K562 (cell line): ENCODE measurements at regions not wholly inside any gene's neighbourhood (a gene's known extent, or its start where the extent isn't known, plus 50 kb on each side); places are given as distances from the start of the nearest gene placed in this dataset. TPM values are rescaled to one million over a fixed set of nuclear protein-coding genes. Genes with fewer than 3 reads are reported as not detected.

Experiments
- ATAC-seq: fragments of 200-7000 bp; cut with Tn5 transposase; 3 replicates; pipeline ENCODE4 v1.9.1; 2020; ENCODE audit warnings: moderate library complexity
- BruUV-seq: library from RNA; stranded (reverse); fragments of 400-500 nt; replicated peaks from 2 replicates; lab custom pipeline; 2021; lab: Mats Ljungman, UMichigan
- CTCF ChIA-PET: fragments of 300-600 bp; formaldehyde crosslinking; extraction: SDS; loops from one replicate; lab custom pipeline; 2021; ENCODE audit warnings: low intra/inter-chr PET ratio; lab: Yijun Ruan, JAX
- POLR2A ChIA-PET: fragments of 300-600, 350-650 bp; sonication (Branson Sonifier 250); formaldehyde crosslinking; extraction: SDS; loops from one replicate; lab custom pipeline; 2021; ENCODE audit warnings: antibody characterized with exemption, inconsistent platforms; lab: Yijun Ruan, JAX
- DNase-seq, 4 experiments: peaks; one replicate each; pipeline versions ENCODE4 v3.0.0 to v3.0.0-alpha.2; 2011 to 2018; ENCODE audit warnings: low spot score in 3 of 4, mixed read lengths in 3 of 4; ENCODE audit errors: extremely low read depth in 1 of 4
- FAIRE-seq: peaks from 2 replicates; lab custom pipeline; 2011; peaks lifted over from hg19 to GRCh38; lab: Jason Lieb, UNC
- H2AFZ ChIP-seq: 2 replicates; pipeline ENCODE4 v1.6.0; 2011; ENCODE audit warnings: low read depth, low read length, control low read depth, inconsistent platforms
- H3K27ac ChIP-seq: fragments of 200-600 bp; 3 replicates; pipeline ENCODE4 v1.8.0; 2011; ENCODE audit warnings: low read depth, mild to moderate bottlenecking, control low read depth, inconsistent platforms, low read length, moderate library complexity, mixed read lengths; ENCODE audit errors: extremely low read depth
- H3K27me3 ChIP-seq, 2 experiments: fragments of 300-600 bp in 1 of 2; 2 replicates in 1 of 2; 3 replicates in 1 of 2; pipeline versions ENCODE4 v1.6.0 to v1.8.0; 2011; ENCODE audit warnings: inconsistent platforms in 2 of 2, low read length in 2 of 2, mild to moderate bottlenecking in 1 of 2, mixed read lengths in 1 of 2, moderate library complexity in 1 of 2; ENCODE audit not compliant: control insufficient read depth in 2 of 2, insufficient read depth in 2 of 2
- H3K36me3 ChIP-seq: fragments of 300-600 bp; 3 replicates; pipeline ENCODE4 v1.8.0; 2011; ENCODE audit warnings: mild to moderate bottlenecking, low read length, inconsistent platforms; ENCODE audit not compliant: control insufficient read depth, insufficient read depth
- H3K4me1 ChIP-seq, 2 experiments: fragments of 200-600 bp in 1 of 2; replicated peaks in 1 of 2; 2 replicates in 1 of 2; 3 replicates in 1 of 2; pipeline versions ENCODE4 v1.5.1 to v1.8.0; 2011; ENCODE audit warnings: inconsistent platforms in 2 of 2, low read length in 2 of 2, mild to moderate bottlenecking in 1 of 2, mixed read lengths in 1 of 2, moderate library complexity in 1 of 2; ENCODE audit not compliant: control insufficient read depth in 2 of 2, insufficient read depth in 2 of 2
- H3K4me2 ChIP-seq: 2 replicates; pipeline ENCODE4 v1.6.1; 2011; ENCODE audit warnings: low read length, control low read depth, inconsistent platforms, mixed read lengths; ENCODE audit not compliant: insufficient read depth
- H3K4me3 ChIP-seq: fragments of 200-600 bp; sonication (generic), shearing (Covaris generic); 2 replicates; pipeline ENCODE4 v1.5.1; 2016; ENCODE audit warnings: control low read depth, inconsistent platforms
- H3K79me2 ChIP-seq: fragments of 200-600 bp; 3 replicates; pipeline ENCODE4 v1.8.0; 2011; ENCODE audit warnings: low read length, inconsistent platforms; ENCODE audit not compliant: control insufficient read depth, insufficient read depth
- H3K9ac ChIP-seq, 2 experiments: 2 replicates each; pipeline versions ENCODE4 v1.6.0 to v1.6.1; 2011; ENCODE audit warnings: low read depth in 2 of 2, low read length in 2 of 2, control low read depth in 1 of 2, inconsistent platforms in 1 of 2, mild to moderate bottlenecking in 1 of 2, mixed read lengths in 1 of 2; ENCODE audit not compliant: insufficient read depth in 1 of 2
- H3K9me1 ChIP-seq: one replicate; pipeline ENCODE4 v1.6.0; 2011; ENCODE audit warnings: inconsistent platforms, mild to moderate bottlenecking, low read length, moderate library complexity; ENCODE audit not compliant: control insufficient read depth, insufficient read depth
- H3K9me3 ChIP-seq: replicated peaks from 2 replicates; pipeline ENCODE4 v1.5.1; 2011; ENCODE audit warnings: low read depth, low read length, inconsistent platforms; ENCODE audit not compliant: control insufficient read depth, insufficient read depth
- H4K20me1 ChIP-seq: replicated peaks from 2 replicates; pipeline ENCODE4 v1.6.1; 2011; ENCODE audit warnings: low read length, inconsistent platforms, mixed read lengths; ENCODE audit not compliant: control insufficient read depth, insufficient read depth
- BRF1 ChIP-seq: IDR thresholded peaks from 3 replicates; pipeline ENCODE4 v1.6.1; 2011; ENCODE audit warnings: borderline replicate concordance, mild to moderate bottlenecking; ENCODE audit not compliant: insufficient read length; ENCODE audit errors: extremely low read depth
- NFIC ChIP-seq: fragments of 450-650 bp; IDR thresholded peaks from 2 replicates; pipeline ENCODE4 v1.6.1; 2017; ENCODE audit warnings: mild to moderate bottlenecking, inconsistent platforms
- WGBS: fragments of 100-300 bp; shearing (Covaris generic); methylation state at CpG from one replicate; pipeline ENCODE4 v1.1.6; 2016; ENCODE audit warnings: low coverage, mixed read lengths; ENCODE audit not compliant: insufficient coverage; ENCODE audit errors: missing lambda C conversion rate; 5-methylcytosine and 5-hydroxymethylcytosine counted together
- in situ Hi-C: fragments of 300-500 bp; cut with MboI; formaldehyde crosslinking; loops from 4 replicates; pipeline ENCODE4 v1.15.0; 2018; ENCODE audit warnings: inconsistent platforms, mixed read lengths
- intact Hi-C: fragments of 100-400 bp; cut with micrococcal nuclease; formaldehyde crosslinking; loops from 2 replicates; pipeline ENCODE4 v1.14.2; 2022
- microRNA-seq: library from miRNA; unstranded; fragments of <30 nt; microRNA quantifications from one replicate; pipeline ENCODE4, GENCODE V29; 2018; ENCODE audit warnings: borderline microRNAs expressed
- small RNA-seq: library from RNA; depleted of rRNA; stranded (forward); fragments of <200 nt; gene quantifications from one replicate; pipeline ENCODE3, GENCODE V24; 2014

DNA sequence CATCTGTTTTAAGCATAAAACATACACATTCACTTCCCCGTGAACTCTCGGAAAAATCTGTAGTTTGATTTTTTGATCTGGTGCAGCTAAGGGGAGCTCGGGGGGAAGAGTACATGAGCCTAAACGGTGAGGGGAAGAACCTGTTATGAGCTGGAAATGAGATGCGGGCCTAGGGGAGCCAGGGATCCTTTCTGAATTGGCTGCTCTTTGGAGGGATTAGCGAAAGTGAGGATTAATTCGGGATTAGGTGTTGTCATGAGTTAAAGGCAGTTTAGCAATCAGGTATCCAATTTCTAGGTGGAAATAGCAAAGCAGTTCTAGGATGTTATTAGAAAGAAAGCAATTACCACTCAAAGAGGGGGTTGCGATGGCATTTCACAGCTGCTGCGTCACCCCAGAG lies 51.1 kb upstream of the ADARB2 start:
- no peak for ATAC-seq
- Histone ChIP-seq H3K4me2 (no peak overlapping the region), H2AFZ (no peak overlapping the region), H3K4me1 (no peaks in the 10 kb centered on the region; a peak in 1 of 5 replicates), H3K9me3 (no peaks in the 10 kb centered on the region), H4K20me1 (no peaks in the 10 kb centered on the region), H3K9me1 (no peaks in the 10 kb centered on the region), H3K27ac (no peak overlapping the region), H3K4me3 (no peak overlapping the region), H3K9ac (no peak overlapping the region), H3K27me3 (peaks cover 3 to 16% of the 10 kb centered on the region in 2 experiments; a peak in 3 of 5 replicates), H3K79me2 (no peaks in the 10 kb centered on the region), H3K36me3 (no peaks in the 10 kb centered on the region)
- DNase-seq = no peak
- 1% methylated on average over 9 of the region's 9 CpGs for WGBS
- intact Hi-C loops (no loop called here), in situ Hi-C loops (no loop called here)
- FAIRE-seq = no peak
- no TSS peak for BruUV-seq
- CTCF ChIA-PET = no interaction called here
- TF ChIP-seq BRF1 (no peak), NFIC (no peak)
- POLR2A ChIA-PET = no interaction called here

Small RNA genes lying in the stretch of these regions (microRNA-seq; reads per million reads assigned to microRNA genes)
- gene MIR6072 = not detected

Small RNA genes lying in the stretch of these regions (small RNA-seq; reads per million reads assigned to genes)
- gene MIR6072 = not detected
- gene RNU6-576P = not detected
- not detected for gene RNU6-889P
